ENCODE measurements at regions not wholly inside any gene's neighbourhood (a gene's known extent, or its start where the extent isn't known, plus 50 kb on each side); places are given as distances from the start of the nearest gene placed in this dataset.

GRCh38 chrX:6468706-6469105 is 66.2 kb downstream of the VCX3A start:
- H3K9me3 ChIP-seq = no peaks in the 10 kb centered on the region
- H3F3A ChIP-seq (replicated peaks; ENCODE audit: insufficient read depth) = no peaks in the 10 kb centered on the region
- no peak overlapping the region for H3K4me2 ChIP-seq
- H3K27me3 ChIP-seq (ENCODE audit: insufficient read depth) = no peaks in the 10 kb centered on the region
- CTCF ChIA-PET = no interaction called here
- no peak overlapping the region for H3K4me3 ChIP-seq (ENCODE audit: low read depth in 2 of 2, low read length in 1 of 2)
- WGBS (ENCODE audit: low lambda C conversion rate) = 6% methylated on average over 4 of the region's 4 CpGs
- H3K9me2 ChIP-seq = no peaks in the 10 kb centered on the region
- H4K20me1 ChIP-seq (ENCODE audit: insufficient read depth) = no peaks in the 10 kb centered on the region
- H3K36me3 ChIP-seq (replicated peaks in 1 of 2; ENCODE audit: control insufficient read depth in 1 of 2, insufficient read depth in 2 of 2, low read length in 1 of 2) = no peaks in the 10 kb centered on the region
- no peak overlapping the region for H2AFZ ChIP-seq (ENCODE audit: low read depth)
- H3K9ac ChIP-seq = no peak overlapping the region
- H3K79me2 ChIP-seq (ENCODE audit: insufficient read depth) = no peaks in the 10 kb centered on the region
- TF ChIP-seq SMC3 (IDR thresholded peaks at IDR 0.05; ENCODE audit: low read depth, low read length) (no peak), GABPA (IDR thresholded peaks at IDR 0.05; ENCODE audit: low read depth) (no peak), FOXM1 (IDR thresholded peaks at IDR 0.05; ENCODE audit: low read depth) (no peak), NFIC (IDR thresholded peaks at IDR 0.05; ENCODE audit: borderline replicate concordance) (no peak), MAX (IDR thresholded peaks at IDR 0.05; ENCODE audit: low read depth) (no peak), EZH2phosphoT487 (IDR thresholded peaks at IDR 0.05; ENCODE audit: borderline replicate concordance, low read depth) (no peak), EP300 (IDR thresholded peaks at IDR 0.05; ENCODE audit: borderline replicate concordance in 1 of 2, low read depth in 1 of 2, low read length in 1 of 2) (no peak), SIN3A (IDR thresholded peaks at IDR 0.05; ENCODE audit: borderline replicate concordance, low read depth, low read length) (no peak), RAD21 (IDR thresholded peaks at IDR 0.05; ENCODE audit: low read length) (no peak), ZBTB33 (IDR thresholded peaks at IDR 0.05; ENCODE audit: borderline replicate concordance, low read depth) (no peak), TEAD4 (IDR thresholded peaks at IDR 0.05; ENCODE audit: borderline replicate concordance, insufficient read depth) (no peak), FOXJ3 (CRISPR knock-in tag; IDR thresholded peaks at IDR 0.05) (no peak), IRF3 (IDR thresholded peaks at IDR 0.05; ENCODE audit: low read depth, low read length) (no peak), TCF12 (IDR thresholded peaks at IDR 0.05) (no peak)
- TF ChIP-seq, protein P1, sequence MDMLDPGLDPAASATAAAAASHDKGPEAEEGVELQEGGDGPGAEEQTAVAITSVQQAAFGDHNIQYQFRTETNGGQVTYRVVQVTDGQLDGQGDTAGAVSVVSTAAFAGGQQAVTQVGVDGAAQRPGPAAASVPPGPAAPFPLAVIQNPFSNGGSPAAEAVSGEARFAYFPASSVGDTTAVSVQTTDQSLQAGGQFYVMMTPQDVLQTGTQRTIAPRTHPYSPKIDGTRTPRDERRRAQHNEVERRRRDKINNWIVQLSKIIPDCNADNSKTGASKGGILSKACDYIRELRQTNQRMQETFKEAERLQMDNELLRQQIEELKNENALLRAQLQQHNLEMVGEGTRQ (IDR thresholded peaks at IDR 0.05; ENCODE audit: borderline replicate concordance, low read depth, low read length) = no peak
- no peaks in the 10 kb centered on the region for H3K4me1 ChIP-seq (ENCODE audit: control insufficient read depth in 1 of 2, insufficient read depth in 2 of 2, low read depth in 1 of 2, low read length in 1 of 2)
- H3K27ac ChIP-seq (ENCODE audit: low read depth in 2 of 2, low read length in 1 of 2) = no peak overlapping the region
- DNase-seq = no peak
- POLR2A ChIA-PET = no interaction called here
